Smooth muscle cell (in vitro differentiated cells): ENCODE measurements at regions not wholly inside any gene's neighbourhood (a gene's known extent, or its start where the extent isn't known, plus 50 kb on each side); places are given as distances from the start of the nearest gene placed in this dataset.

Experiments used
- DNase-seq: peaks from one replicate; lab custom pipeline; 2025; ENCODE audit not compliant: unreplicated experiment; lab: John Stamatoyannopoulos, UW
- H2AFZ ChIP-seq: fragments of 200-600 bp; sonication (generic); 2 replicates; pipeline ENCODE4 v1.6.0; 2016; ENCODE audit warnings: antibody characterized with exemption, low read depth, mild to moderate bottlenecking
- H3F3A ChIP-seq: fragments of 200-600 bp; sonication (generic); 2 replicates; pipeline ENCODE4 v1.6.0; 2017; ENCODE audit warnings: antibody characterized with exemption, low read depth
- H3K27ac ChIP-seq: fragments of 200-600 bp; sonication (generic); 2 replicates; pipeline ENCODE4 v1.5.1; 2016; ENCODE audit warnings: low read depth, mild to moderate bottlenecking
- H3K27me3 ChIP-seq: fragments of 200-600 bp; sonication (generic); 2 replicates; pipeline ENCODE4 v1.6.1; 2016; ENCODE audit warnings: low read depth, mild to moderate bottlenecking
- H3K36me3 ChIP-seq: fragments of 200-600 bp; sonication (generic); 2 replicates; pipeline ENCODE4 v1.5.1; 2016; ENCODE audit warnings: low read depth
- H3K4me1 ChIP-seq: fragments of 200-600 bp; sonication (generic); 2 replicates; pipeline ENCODE4 v1.5.1; 2016; ENCODE audit warnings: low read depth
- H3K4me2 ChIP-seq: fragments of 200-600 bp; sonication (generic); 2 replicates; pipeline ENCODE4 v1.6.0; 2016; ENCODE audit warnings: mild to moderate bottlenecking
- H3K4me3 ChIP-seq: fragments of 200-600 bp; sonication (generic); 2 replicates; pipeline ENCODE4 v1.5.1; 2016; ENCODE audit warnings: mild to moderate bottlenecking
- H3K79me2 ChIP-seq: fragments of 200-600 bp; sonication (generic); 2 replicates; pipeline ENCODE4 v1.6.0; 2016; ENCODE audit warnings: low read depth, mild to moderate bottlenecking
- H3K9ac ChIP-seq: fragments of 200-600 bp; sonication (generic); 2 replicates; pipeline ENCODE4 v1.6.0; 2016; ENCODE audit warnings: low read depth
- H3K9me3 ChIP-seq: fragments of 200-600 bp; sonication (generic); replicated peaks from 2 replicates; pipeline ENCODE4 v1.5.1; 2016; ENCODE audit warnings: low read depth
- H4K20me1 ChIP-seq: fragments of 200-600 bp; sonication (generic); 2 replicates; pipeline ENCODE4 v1.6.0; 2016; ENCODE audit warnings: low read depth
- WGBS: methylation state at CpG from one replicate; pipeline ENCODE4 v1.1.7; 2016; ENCODE audit warnings: low lambda C conversion rate; 5-methylcytosine and 5-hydroxymethylcytosine counted together
- TF ChIP-seq, protein P1 (sequence below): fragments of 200-600 bp; sonication (generic); IDR thresholded peaks from 2 replicates; pipeline ENCODE4 v1.5.1; 2017; ENCODE audit warnings: borderline replicate concordance, mild to moderate bottlenecking, antibody characterized with exemption; ENCODE audit not compliant: insufficient read depth, poor library complexity, severe bottlenecking

DNA sequence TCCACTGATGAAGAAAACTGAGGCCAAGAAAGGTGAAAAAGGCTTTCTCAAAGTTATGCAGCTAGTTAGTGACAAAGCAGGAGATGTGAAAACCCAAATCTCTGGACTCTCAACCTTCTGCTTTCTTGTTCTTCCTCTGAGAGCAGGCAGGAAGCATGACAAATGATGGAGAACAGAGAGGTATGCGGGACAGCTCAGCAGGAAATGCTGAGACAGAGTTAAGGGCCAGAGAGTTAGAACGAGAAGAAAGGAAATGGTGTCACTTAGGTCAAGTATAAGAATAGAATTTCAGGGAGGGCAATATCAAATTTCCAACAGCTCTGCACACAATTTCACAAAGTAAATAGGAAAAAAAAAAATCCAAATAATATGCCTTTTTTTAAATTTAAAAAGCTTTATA is 67.6 kb upstream of the ARHGAP42 start:
- Histone ChIP-seq H3K4me2 (no peak overlapping the region), H3K9me3 (no peaks in the 10 kb centered on the region), H3K27me3 (no peaks in the 10 kb centered on the region), H2AFZ (peak overlapping the region; percentile 21), H3K9ac (no peak overlapping the region), H3K36me3 (no peaks in the 10 kb centered on the region), H3K27ac (no peak overlapping the region), H3K4me3 (no peak overlapping the region), H3K79me2 (no peaks in the 10 kb centered on the region), H3K4me1 (no peaks in the 10 kb centered on the region), H3F3A (no peaks in the 10 kb centered on the region), H4K20me1 (no peaks in the 10 kb centered on the region)
- TF ChIP-seq, protein P1, sequence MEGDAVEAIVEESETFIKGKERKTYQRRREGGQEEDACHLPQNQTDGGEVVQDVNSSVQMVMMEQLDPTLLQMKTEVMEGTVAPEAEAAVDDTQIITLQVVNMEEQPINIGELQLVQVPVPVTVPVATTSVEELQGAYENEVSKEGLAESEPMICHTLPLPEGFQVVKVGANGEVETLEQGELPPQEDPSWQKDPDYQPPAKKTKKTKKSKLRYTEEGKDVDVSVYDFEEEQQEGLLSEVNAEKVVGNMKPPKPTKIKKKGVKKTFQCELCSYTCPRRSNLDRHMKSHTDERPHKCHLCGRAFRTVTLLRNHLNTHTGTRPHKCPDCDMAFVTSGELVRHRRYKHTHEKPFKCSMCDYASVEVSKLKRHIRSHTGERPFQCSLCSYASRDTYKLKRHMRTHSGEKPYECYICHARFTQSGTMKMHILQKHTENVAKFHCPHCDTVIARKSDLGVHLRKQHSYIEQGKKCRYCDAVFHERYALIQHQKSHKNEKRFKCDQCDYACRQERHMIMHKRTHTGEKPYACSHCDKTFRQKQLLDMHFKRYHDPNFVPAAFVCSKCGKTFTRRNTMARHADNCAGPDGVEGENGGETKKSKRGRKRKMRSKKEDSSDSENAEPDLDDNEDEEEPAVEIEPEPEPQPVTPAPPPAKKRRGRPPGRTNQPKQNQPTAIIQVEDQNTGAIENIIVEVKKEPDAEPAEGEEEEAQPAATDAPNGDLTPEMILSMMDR = no peak
- WGBS = 38% methylated on average over 2 of the region's 2 CpGs
- no peak for DNase-seq

DNA sequence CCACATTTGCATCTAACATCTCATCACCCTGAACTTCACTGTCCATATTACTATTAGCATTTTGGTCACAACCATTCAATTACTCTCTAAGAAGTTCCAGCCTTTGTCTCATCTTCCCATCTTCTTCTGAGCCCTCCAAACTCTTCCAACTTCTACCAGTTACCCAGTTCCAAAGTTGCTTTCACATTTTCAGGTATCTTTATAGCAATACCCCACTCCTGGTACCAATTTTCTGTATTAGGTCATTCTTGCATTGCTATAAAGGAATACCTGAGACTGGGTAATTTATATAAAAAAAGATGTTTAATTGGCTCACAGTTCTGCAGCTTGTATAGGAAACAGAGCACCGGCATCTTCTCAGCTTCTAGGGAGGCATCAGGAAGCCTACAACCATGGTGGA is 64.7 kb upstream of the ARHGAP42 start:
- Histone ChIP-seq H3K9me3 (no peaks in the 10 kb centered on the region), H3K27me3 (no peaks in the 10 kb centered on the region), H3K36me3 (no peaks in the 10 kb centered on the region), H3K4me1 (no peaks in the 10 kb centered on the region), H3K4me3 (no peak overlapping the region), H3K4me2 (no peak overlapping the region), H3K27ac (no peak overlapping the region), H2AFZ (no peak overlapping the region), H3K9ac (no peak overlapping the region), H3K79me2 (no peaks in the 10 kb centered on the region), H3F3A (no peaks in the 10 kb centered on the region), H4K20me1 (no peaks in the 10 kb centered on the region)
- TF ChIP-seq, protein P1 = no peak
- no peak for DNase-seq
- WGBS = 97% methylated on average over 1 of the region's 1 CpG

DNA sequence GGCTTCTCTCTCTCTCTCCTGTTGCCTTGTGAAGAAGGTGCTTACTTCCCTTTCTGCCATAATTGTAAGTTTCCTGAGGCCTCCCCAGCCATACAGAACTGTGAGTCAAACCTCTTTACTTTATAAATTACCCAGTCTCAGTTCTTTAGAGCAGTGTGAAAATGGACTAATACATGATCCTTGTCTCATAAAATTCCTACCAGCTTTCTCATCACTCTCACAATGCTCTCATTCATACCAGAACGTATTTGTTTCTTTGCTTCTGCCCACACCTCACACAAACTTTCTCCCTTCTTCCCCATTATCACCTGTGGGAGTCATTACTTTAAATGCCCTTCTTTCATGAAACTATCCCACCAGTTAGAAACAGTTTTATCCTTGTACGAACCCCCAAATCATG is 62.7 kb upstream of the ARHGAP42 start:
- Histone ChIP-seq H3K27me3 (no peaks in the 10 kb centered on the region), H3K4me3 (no peak overlapping the region), H3K79me2 (no peaks in the 10 kb centered on the region), H3K9me3 (no peaks in the 10 kb centered on the region), H3K27ac (peak overlapping the region; percentile 24), H3K9ac (no peak overlapping the region), H3K4me2 (no peak overlapping the region), H3K4me1 (no peaks in the 10 kb centered on the region), H3K36me3 (no peaks in the 10 kb centered on the region), H3F3A (no peaks in the 10 kb centered on the region), H2AFZ (no peak overlapping the region), H4K20me1 (no peaks in the 10 kb centered on the region)
- no peak for DNase-seq
- TF ChIP-seq, protein P1 = no peak
- WGBS = 85% methylated on average over 2 of the region's 2 CpGs

DNA sequence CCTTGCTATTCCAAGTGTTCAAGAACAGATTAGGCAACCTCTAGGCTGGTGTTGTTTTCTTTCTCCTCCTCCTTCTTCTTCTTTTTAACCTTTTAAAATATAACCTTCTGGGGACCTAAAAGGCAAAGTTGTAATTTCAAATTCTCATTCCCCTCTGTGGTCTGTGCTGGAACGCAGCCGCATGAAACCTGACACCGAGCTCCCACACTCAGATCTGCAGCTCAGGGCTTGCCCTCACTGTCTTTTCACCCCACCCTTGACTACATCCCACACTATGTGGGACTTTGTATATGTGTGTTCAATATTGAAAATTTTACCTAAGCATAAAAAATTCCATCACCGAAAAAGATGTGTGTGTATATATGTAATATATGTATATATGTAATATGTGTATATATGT is 62.0 kb upstream of the ARHGAP42 start:
- Histone ChIP-seq H3K27ac (peak overlapping the region; percentile 19), H3K4me2 (no peak overlapping the region), H4K20me1 (no peaks in the 10 kb centered on the region), H2AFZ (no peak overlapping the region), H3K4me3 (no peak overlapping the region), H3K27me3 (no peaks in the 10 kb centered on the region), H3K4me1 (no peaks in the 10 kb centered on the region), H3K36me3 (no peaks in the 10 kb centered on the region), H3K9ac (no peak overlapping the region), H3F3A (no peaks in the 10 kb centered on the region), H3K79me2 (no peaks in the 10 kb centered on the region), H3K9me3 (no peaks in the 10 kb centered on the region)
- DNase-seq = no peak
- TF ChIP-seq, protein P1 = no peak
- WGBS = 68% methylated on average over 4 of the region's 4 CpGs
